OCI-LY3 (cell line): ENCODE measurements at regions not wholly inside any gene's neighbourhood (a gene's known extent, or its start where the extent isn't known, plus 50 kb on each side); places are given as distances from the start of the nearest gene placed in this dataset.

Experiments used
- EZH2phosphoT487 ChIP-seq: fragments of 200-600 bp; shearing (Covaris generic); IDR thresholded peaks from 2 replicates; pipeline ENCODE4 v1.6.1; 2018; ENCODE audit warnings: antibody characterized with exemption, mixed run types, low read depth
- TF ChIP-seq, protein P1 (sequence below): fragments of 200-600, 300-600 bp; sonication (generic); IDR thresholded peaks from 2 replicates; pipeline ENCODE4 v1.5.1; 2014; ENCODE audit warnings: antibody characterized with exemption, low read length, low read depth

DNA sequence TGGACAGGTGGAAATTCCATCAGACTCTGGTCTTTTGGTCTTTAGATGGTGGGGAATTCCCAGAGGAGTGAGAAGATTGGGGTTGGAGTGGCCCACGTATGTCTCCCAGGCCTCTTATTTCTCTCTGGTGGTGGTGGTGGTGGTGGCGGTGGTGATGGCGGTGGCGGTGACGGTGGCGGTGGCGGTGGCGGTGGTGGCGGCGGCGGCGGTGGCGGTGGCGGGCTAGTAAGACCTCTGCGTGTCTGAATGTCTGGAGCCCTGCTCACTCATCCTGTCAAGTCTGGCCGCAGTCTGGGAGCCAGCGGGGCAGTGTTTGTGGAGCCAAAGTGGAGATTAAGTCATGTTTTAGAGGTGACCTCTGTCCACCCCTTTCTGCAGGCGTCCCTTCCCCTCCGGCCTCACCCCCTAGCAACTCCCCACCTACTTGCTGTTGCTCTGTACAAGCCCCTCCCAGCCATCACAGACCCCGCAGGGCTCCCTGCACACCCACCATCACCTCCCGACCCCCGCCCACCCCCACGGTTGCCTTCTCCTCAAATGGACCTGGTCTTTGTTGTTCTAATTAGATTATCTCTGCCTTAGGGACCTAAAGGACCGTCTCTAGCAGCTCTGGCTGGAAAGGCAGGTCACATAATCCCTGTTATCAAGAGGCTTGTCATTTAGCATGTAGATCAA lies 165.0 kb upstream of the TBX20 start:
- TF ChIP-seq, protein P1, sequence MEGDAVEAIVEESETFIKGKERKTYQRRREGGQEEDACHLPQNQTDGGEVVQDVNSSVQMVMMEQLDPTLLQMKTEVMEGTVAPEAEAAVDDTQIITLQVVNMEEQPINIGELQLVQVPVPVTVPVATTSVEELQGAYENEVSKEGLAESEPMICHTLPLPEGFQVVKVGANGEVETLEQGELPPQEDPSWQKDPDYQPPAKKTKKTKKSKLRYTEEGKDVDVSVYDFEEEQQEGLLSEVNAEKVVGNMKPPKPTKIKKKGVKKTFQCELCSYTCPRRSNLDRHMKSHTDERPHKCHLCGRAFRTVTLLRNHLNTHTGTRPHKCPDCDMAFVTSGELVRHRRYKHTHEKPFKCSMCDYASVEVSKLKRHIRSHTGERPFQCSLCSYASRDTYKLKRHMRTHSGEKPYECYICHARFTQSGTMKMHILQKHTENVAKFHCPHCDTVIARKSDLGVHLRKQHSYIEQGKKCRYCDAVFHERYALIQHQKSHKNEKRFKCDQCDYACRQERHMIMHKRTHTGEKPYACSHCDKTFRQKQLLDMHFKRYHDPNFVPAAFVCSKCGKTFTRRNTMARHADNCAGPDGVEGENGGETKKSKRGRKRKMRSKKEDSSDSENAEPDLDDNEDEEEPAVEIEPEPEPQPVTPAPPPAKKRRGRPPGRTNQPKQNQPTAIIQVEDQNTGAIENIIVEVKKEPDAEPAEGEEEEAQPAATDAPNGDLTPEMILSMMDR: no peak
- no peak for TF ChIP-seq EZH2phosphoT487
